Activated B cell treated with CpG ODN at 0.5 μM for 24 hours (primary cell): ENCODE measurements at regions not wholly inside any gene's neighbourhood (a gene's known extent, or its start where the extent isn't known, plus 50 kb on each side); places are given as distances from the start of the nearest gene placed in this dataset.

ENCODE experiments used
- ATAC-seq: fragments of 200-7000 bp; cut with Tn5 transposase; one replicate; pipeline ENCODE4 v1.10.0; 2021; ENCODE audit warnings: low read depth, mild to moderate bottlenecking, moderate library complexity
- CTCF ChIA-PET: fragments of 350-600 bp; sonication (Branson Sonifier 250); formaldehyde crosslinking; loops from one replicate; lab custom pipeline; 2021; ENCODE audit warnings: antibody characterized with exemption; lab: Charles Lee
- POLR2A ChIA-PET: fragments of 350-600 bp; sonication (Branson Sonifier 250); formaldehyde crosslinking; loops from one replicate; lab custom pipeline; 2021; ENCODE audit warnings: antibody characterized with exemption; lab: Charles Lee
- DNase-seq: peaks from one replicate; pipeline ENCODE4 v3.0.0; 2022
- H3K27ac Mint-ChIP-seq: one replicate; pipeline ENCODE4 v1.8.0; 2020; ENCODE audit warnings: mixed read lengths
- H3K27me3 Mint-ChIP-seq: one replicate; pipeline ENCODE4 v1.8.0; 2021; ENCODE audit warnings: mixed read lengths
- H3K36me3 Mint-ChIP-seq: one replicate; pipeline ENCODE4 v1.8.0; 2021; ENCODE audit warnings: low read depth, mixed read lengths
- H3K4me1 Mint-ChIP-seq: one replicate; pipeline ENCODE4 v1.8.0; 2021; ENCODE audit warnings: mixed read lengths
- H3K4me3 Mint-ChIP-seq: one replicate; pipeline ENCODE4 v1.8.0; 2020; ENCODE audit warnings: mild to moderate bottlenecking, mixed read lengths
- H3K9me3 Mint-ChIP-seq: one replicate; pipeline ENCODE4 v1.8.0; 2020; ENCODE audit warnings: mixed read lengths
- intact Hi-C: fragments of 100-400 bp; cut with micrococcal nuclease; formaldehyde crosslinking; loops from one replicate; pipeline ENCODE4 v1.15.1; 2024
- TF ChIP-seq, protein P1 (sequence below): fragments of 200-600 bp; IDR thresholded peaks from one replicate; pipeline ENCODE4 v1.8.0; 2022; ENCODE audit warnings: antibody characterized with exemption, mild to moderate bottlenecking

- intact Hi-C loops, result no loop called here
- POLR2A ChIA-PET, result no interaction called here
- Mint-ChIP-seq H3K27ac (no peak overlapping the region), H3K4me1 (peaks cover 8% of the 10 kb centered on the region), H3K36me3 (no peaks in the 10 kb centered on the region), H3K9me3 (peaks cover 40% of the 10 kb centered on the region), H3K27me3 (peaks cover 23% of the 10 kb centered on the region), H3K4me3 (no peak overlapping the region)
- CTCF ChIA-PET, result no interaction called here
- no peak for DNase-seq
- ATAC-seq, result peak; percentile 31
- TF ChIP-seq, protein P1, sequence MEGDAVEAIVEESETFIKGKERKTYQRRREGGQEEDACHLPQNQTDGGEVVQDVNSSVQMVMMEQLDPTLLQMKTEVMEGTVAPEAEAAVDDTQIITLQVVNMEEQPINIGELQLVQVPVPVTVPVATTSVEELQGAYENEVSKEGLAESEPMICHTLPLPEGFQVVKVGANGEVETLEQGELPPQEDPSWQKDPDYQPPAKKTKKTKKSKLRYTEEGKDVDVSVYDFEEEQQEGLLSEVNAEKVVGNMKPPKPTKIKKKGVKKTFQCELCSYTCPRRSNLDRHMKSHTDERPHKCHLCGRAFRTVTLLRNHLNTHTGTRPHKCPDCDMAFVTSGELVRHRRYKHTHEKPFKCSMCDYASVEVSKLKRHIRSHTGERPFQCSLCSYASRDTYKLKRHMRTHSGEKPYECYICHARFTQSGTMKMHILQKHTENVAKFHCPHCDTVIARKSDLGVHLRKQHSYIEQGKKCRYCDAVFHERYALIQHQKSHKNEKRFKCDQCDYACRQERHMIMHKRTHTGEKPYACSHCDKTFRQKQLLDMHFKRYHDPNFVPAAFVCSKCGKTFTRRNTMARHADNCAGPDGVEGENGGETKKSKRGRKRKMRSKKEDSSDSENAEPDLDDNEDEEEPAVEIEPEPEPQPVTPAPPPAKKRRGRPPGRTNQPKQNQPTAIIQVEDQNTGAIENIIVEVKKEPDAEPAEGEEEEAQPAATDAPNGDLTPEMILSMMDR, result no peak
Measured at GRCh38 chr2:59413751-59414570, 1139.5 kb downstream of the BCL11A start.

- Mint-ChIP-seq H3K4me1 (no peaks in the 10 kb centered on the region), H3K27me3 (peaks cover 5% of the 10 kb centered on the region), H3K4me3 (no peak overlapping the region), H3K36me3 (no peaks in the 10 kb centered on the region), H3K9me3 (peaks cover 8% of the 10 kb centered on the region), H3K27ac (no peak overlapping the region)
- ChIA-PET POLR2A (no interaction called here), CTCF (no interaction called here)
- no peak for DNase-seq
- intact Hi-C loops, result no loop called here
- no peak for ATAC-seq
- TF ChIP-seq, protein P1, result no peak
Measured at GRCh38 chr2:59399126-59399525, 1154.3 kb downstream of the BCL11A start.

- Mint-ChIP-seq H3K27me3 (peaks cover 5% of the 10 kb centered on the region), H3K9me3 (peaks cover 3% of the 10 kb centered on the region), H3K36me3 (no peaks in the 10 kb centered on the region), H3K4me1 (no peaks in the 10 kb centered on the region), H3K27ac (no peak overlapping the region), H3K4me3 (no peak overlapping the region)
- POLR2A ChIA-PET, result no interaction called here
- CTCF ChIA-PET, result no interaction called here
- intact Hi-C loops, result no loop called here
- ATAC-seq, result no peak
- TF ChIP-seq, protein P1, result no peak
- DNase-seq, result no peak
Measured at GRCh38 chr2:59398081-59398480, 1155.4 kb downstream of the BCL11A start.

DNA sequence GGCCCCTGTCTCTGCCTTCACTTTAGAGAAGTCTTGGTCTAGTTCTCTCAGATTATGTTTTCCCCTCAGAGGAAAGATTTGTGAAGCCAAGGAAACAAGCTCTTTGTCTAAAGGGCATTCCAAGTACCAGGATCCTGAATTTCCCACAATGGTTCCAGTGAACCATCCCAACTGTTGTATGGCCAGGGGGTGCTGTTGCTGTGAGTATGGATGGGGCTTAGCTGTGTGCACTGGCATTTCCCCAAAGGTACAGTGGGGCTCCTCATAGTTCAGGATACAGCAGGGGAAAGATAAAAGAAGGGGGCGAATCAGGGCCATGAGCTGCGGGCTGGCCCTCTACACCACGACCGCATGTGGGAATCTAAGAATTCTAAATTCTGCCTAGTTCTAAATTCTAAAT, 1154.0 kb upstream of the FANCL start:
- H3K36me3 Mint-ChIP-seq, result no peaks in the 10 kb centered on the region

DNA sequence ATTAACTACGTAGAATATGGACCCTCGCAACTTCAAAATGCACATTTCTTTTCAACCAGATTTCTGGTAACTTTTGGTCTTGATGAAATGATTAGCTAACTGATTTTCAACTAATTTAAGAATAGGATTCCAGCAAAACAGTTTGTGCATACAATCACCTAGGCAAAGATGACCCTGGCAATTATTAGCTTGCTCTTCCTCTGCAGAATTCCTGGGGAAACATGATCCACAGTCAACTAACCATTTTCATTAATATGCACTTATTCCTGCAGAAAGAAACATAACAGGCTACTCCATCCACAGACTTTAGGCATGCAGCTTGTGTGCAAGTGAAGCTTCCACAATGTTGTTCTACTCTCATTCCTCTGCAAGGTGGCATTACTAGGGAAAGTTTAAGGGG, 1150.8 kb upstream of the FANCL start:
- no peak for ATAC-seq
- ChIA-PET POLR2A (no interaction called here), CTCF (no interaction called here)
- TF ChIP-seq, protein P1, result no peak
- DNase-seq, result no peak
- Mint-ChIP-seq H3K9me3 (peaks cover 2% of the 10 kb centered on the region), H3K4me3 (no peak overlapping the region), H3K36me3 (no peaks in the 10 kb centered on the region), H3K27me3 (no peaks in the 10 kb centered on the region), H3K27ac (no peak overlapping the region), H3K4me1 (no peaks in the 10 kb centered on the region)
- intact Hi-C loops, result no loop called here

More for the DNA sequence above, 1154.0 kb upstream of the FANCL start:
- H3K27me3 Mint-ChIP-seq, result peaks cover 5% of the 10 kb centered on the region
- TF ChIP-seq, protein P1, result no peak
- DNase-seq, result no peak
- H3K9me3 Mint-ChIP-seq, result peaks cover 2% of the 10 kb centered on the region
- no peak for ATAC-seq
- intact Hi-C loops, result no loop called here
- ChIA-PET POLR2A (no interaction called here), CTCF (no interaction called here)
- H3K4me3 Mint-ChIP-seq, result no peak overlapping the region
- no peak overlapping the region for H3K27ac Mint-ChIP-seq
- no peaks in the 10 kb centered on the region for H3K4me1 Mint-ChIP-seq
